ENCODE measurements at regions not wholly inside any gene's neighbourhood (a gene's known extent, or its start where the extent isn't known, plus 50 kb on each side); places are given as distances from the start of the nearest gene placed in this dataset.

GRCh38 chr2:150817422-150817821, 330.0 kb upstream of the RND3 start:
- Histone ChIP-seq H3K27me3 (ENCODE audit: insufficient read depth, poor library complexity, severe bottlenecking) (no peaks in the 10 kb centered on the region), H3K27ac (replicated peaks) (no peak overlapping the region), H3K4me3 (replicated peaks; ENCODE audit: insufficient read depth, low read length) (no peak overlapping the region)
- no peak for DNase-seq (ENCODE audit: low read depth in 1 of 2, low spot score in 1 of 2)
- TF ChIP-seq REST (IDR thresholded peaks at IDR 0.05; ENCODE audit: insufficient replicate concordance, low read depth) (no peak), SPI1 (IDR thresholded peaks at IDR 0.05; ENCODE audit: borderline replicate concordance, low read depth) (no peak), GABPA (IDR thresholded peaks at IDR 0.05; ENCODE audit: low read depth) (no peak)

DNA sequence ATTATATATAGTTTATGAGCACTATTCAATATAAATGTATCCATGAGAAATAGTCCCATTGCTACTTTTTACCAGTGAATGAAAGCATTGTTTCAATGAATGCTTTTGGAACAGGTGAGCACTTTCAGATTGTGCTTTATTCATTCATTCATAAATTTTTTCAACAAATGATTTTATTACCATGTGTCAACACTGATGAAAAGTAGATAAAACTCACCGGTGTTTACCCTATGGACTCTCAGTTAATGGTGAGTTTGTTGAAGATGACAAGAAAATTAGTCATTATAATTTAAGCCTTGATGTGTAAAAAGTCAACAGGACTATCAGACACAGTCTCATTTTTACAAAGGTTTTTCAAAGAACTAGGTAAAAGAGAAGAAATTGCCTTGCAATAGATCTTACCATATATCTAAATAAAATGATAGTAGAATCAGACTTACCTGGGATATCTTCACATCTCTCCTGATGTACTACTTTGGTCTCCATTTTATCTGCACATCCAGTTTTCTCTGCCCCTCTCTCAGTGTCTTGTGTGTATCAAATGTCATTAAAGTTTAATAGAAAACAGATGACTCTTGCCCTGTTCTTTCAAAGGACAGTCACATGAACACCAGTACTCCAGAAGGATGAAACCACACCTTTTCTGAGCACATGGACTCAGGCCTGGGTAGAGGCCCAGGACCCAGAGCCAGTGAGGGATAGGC, 325.3 kb upstream of the RND3 start:
- no peak for DNase-seq (ENCODE audit: low read depth in 1 of 2, low spot score in 1 of 2)
- no peaks in the 10 kb centered on the region for H3K27me3 ChIP-seq (ENCODE audit: insufficient read depth, poor library complexity, severe bottlenecking)
- H3K27ac ChIP-seq (replicated peaks) = no peak overlapping the region
- TF ChIP-seq SPI1 (IDR thresholded peaks at IDR 0.05; ENCODE audit: borderline replicate concordance, low read depth) = no peak
- TF ChIP-seq POLR2AphosphoS5 (IDR thresholded peaks at IDR 0.05; ENCODE audit: low read depth) = no peak
- TF ChIP-seq REST (IDR thresholded peaks at IDR 0.05; ENCODE audit: insufficient replicate concordance, low read depth) = no peak
- TF ChIP-seq, protein P1, sequence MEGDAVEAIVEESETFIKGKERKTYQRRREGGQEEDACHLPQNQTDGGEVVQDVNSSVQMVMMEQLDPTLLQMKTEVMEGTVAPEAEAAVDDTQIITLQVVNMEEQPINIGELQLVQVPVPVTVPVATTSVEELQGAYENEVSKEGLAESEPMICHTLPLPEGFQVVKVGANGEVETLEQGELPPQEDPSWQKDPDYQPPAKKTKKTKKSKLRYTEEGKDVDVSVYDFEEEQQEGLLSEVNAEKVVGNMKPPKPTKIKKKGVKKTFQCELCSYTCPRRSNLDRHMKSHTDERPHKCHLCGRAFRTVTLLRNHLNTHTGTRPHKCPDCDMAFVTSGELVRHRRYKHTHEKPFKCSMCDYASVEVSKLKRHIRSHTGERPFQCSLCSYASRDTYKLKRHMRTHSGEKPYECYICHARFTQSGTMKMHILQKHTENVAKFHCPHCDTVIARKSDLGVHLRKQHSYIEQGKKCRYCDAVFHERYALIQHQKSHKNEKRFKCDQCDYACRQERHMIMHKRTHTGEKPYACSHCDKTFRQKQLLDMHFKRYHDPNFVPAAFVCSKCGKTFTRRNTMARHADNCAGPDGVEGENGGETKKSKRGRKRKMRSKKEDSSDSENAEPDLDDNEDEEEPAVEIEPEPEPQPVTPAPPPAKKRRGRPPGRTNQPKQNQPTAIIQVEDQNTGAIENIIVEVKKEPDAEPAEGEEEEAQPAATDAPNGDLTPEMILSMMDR (IDR thresholded peaks at IDR 0.05; ENCODE audit: insufficient read depth, low read length) = no peak
- no peak for TF ChIP-seq GABPA (IDR thresholded peaks at IDR 0.05; ENCODE audit: low read depth)
- H3K4me3 ChIP-seq (replicated peaks; ENCODE audit: insufficient read depth, low read length) = no peak overlapping the region

GRCh38 chr2:150812066-150812465, 324.6 kb upstream of the RND3 start:
- no peak for DNase-seq (ENCODE audit: low read depth in 1 of 2, low spot score in 1 of 2)
- TF ChIP-seq SPI1 (IDR thresholded peaks at IDR 0.05; ENCODE audit: borderline replicate concordance, low read depth) (no peak), POLR2AphosphoS5 (IDR thresholded peaks at IDR 0.05; ENCODE audit: low read depth) (no peak), GABPA (IDR thresholded peaks at IDR 0.05; ENCODE audit: low read depth) (no peak), REST (IDR thresholded peaks at IDR 0.05; ENCODE audit: insufficient replicate concordance, low read depth) (no peak)
- TF ChIP-seq, protein P1 (IDR thresholded peaks at IDR 0.05; ENCODE audit: insufficient read depth, low read length) = no peak
- H3K27ac ChIP-seq (replicated peaks) = no peak overlapping the region
- no peak overlapping the region for H3K4me3 ChIP-seq (replicated peaks; ENCODE audit: insufficient read depth, low read length)
- H3K27me3 ChIP-seq (ENCODE audit: insufficient read depth, poor library complexity, severe bottlenecking) = no peaks in the 10 kb centered on the region
